OCI-LY1 (cell line): ENCODE measurements at regions not wholly inside any gene's neighbourhood (a gene's known extent, or its start where the extent isn't known, plus 50 kb on each side); places are given as distances from the start of the nearest gene placed in this dataset.

ENCODE experiments used
- H2AFZ ChIP-seq: fragments of 200-600 bp; sonication (generic), shearing (Covaris generic); 2 replicates; pipeline ENCODE4 v1.6.0; 2014; ENCODE audit warnings: antibody characterized with exemption, mild to moderate bottlenecking, low read length
- H3F3A ChIP-seq: fragments of 200-600 bp; sonication (generic), shearing (Covaris generic); 2 replicates; pipeline ENCODE4 v1.6.0; 2014; ENCODE audit warnings: mild to moderate bottlenecking, antibody characterized with exemption, low read length, moderate library complexity; ENCODE audit not compliant: insufficient read depth
- H3K27ac ChIP-seq: fragments of 200-600 bp; sonication (generic); 2 replicates; pipeline ENCODE4 v1.5.1; 2014; ENCODE audit warnings: low read length, mixed run types, mild to moderate bottlenecking, low read depth; ENCODE audit not compliant: poor library complexity, severe bottlenecking
- H3K27me3 ChIP-seq: fragments of 200-600 bp; sonication (generic); 2 replicates; pipeline ENCODE4 v1.6.0; 2014; ENCODE audit warnings: antibody characterized with exemption, mild to moderate bottlenecking, low read length, moderate library complexity; ENCODE audit not compliant: insufficient read depth
- H3K36me3 ChIP-seq: fragments of 200-600 bp; sonication (generic); 2 replicates; pipeline ENCODE4 v1.6.1; 2014; ENCODE audit warnings: mild to moderate bottlenecking, antibody characterized with exemption, low read length, moderate library complexity, mixed read lengths; ENCODE audit not compliant: insufficient read depth
- H3K4me1 ChIP-seq: fragments of 200-600 bp; sonication (generic); 2 replicates; pipeline ENCODE4 v1.5.1; 2014; ENCODE audit warnings: mild to moderate bottlenecking, low read length, moderate library complexity; ENCODE audit not compliant: insufficient read depth, severe bottlenecking
- H3K4me2 ChIP-seq: fragments of 200-600 bp; sonication (generic), shearing (Covaris generic); 2 replicates; pipeline ENCODE4 v1.6.1; 2014; ENCODE audit warnings: low read length
- H3K4me3 ChIP-seq: fragments of 200-600 bp; sonication (generic); 2 replicates; pipeline ENCODE4 v1.5.1; 2014; ENCODE audit warnings: low read length, low read depth, mild to moderate bottlenecking, mixed read lengths; ENCODE audit not compliant: poor library complexity, severe bottlenecking
- H3K79me2 ChIP-seq: fragments of 200-600 bp; shearing (Covaris generic); 2 replicates; pipeline ENCODE4 v1.6.1; 2016; ENCODE audit warnings: mixed run types, low read length, mixed read lengths; ENCODE audit not compliant: insufficient read depth
- H3K9ac ChIP-seq: fragments of 200-600 bp; sonication (generic), shearing (Covaris generic); 2 replicates; pipeline ENCODE4 v1.6.1; 2014; ENCODE audit warnings: mild to moderate bottlenecking, low read length, mixed read lengths
- H3K9me2 ChIP-seq: fragments of 200-600 bp; sonication (generic), shearing (Covaris generic); 2 replicates; pipeline ENCODE4 v1.6.1; 2014; ENCODE audit warnings: low read depth, mild to moderate bottlenecking, low read length, mixed read lengths
- H3K9me3 ChIP-seq: fragments of 200-600 bp; shearing (Covaris generic); 2 replicates; pipeline ENCODE4 v1.6.1; 2014; ENCODE audit warnings: low read length, mixed read lengths
- H4K20me1 ChIP-seq: fragments of 200-600 bp; sonication (generic), shearing (Covaris generic); 2 replicates; pipeline ENCODE4 v1.6.0; 2016; ENCODE audit warnings: mild to moderate bottlenecking, low read length; ENCODE audit not compliant: insufficient read depth
- CTCF ChIP-seq: fragments of 200-600 bp; sonication (generic), shearing (Covaris generic); IDR thresholded peaks from 2 replicates; pipeline ENCODE4 v1.5.1; 2017; ENCODE audit warnings: mild to moderate bottlenecking, antibody characterized with exemption, low read length, moderate library complexity, mixed read lengths
- EZH2 ChIP-seq: fragments of 200-600 bp; sonication (generic), shearing (Covaris generic); IDR thresholded peaks from 2 replicates; pipeline ENCODE4 v1.8.0; 2017; ENCODE audit warnings: borderline replicate concordance, mixed run types, mild to moderate bottlenecking, antibody characterized with exemption, low read length, moderate library complexity, mixed read lengths

- H3K9me3 ChIP-seq = no peaks in the 10 kb centered on the region
- no peaks in the 10 kb centered on the region for H3K9me2 ChIP-seq
- H3K79me2 ChIP-seq = no peaks in the 10 kb centered on the region
- H2AFZ ChIP-seq = no peak overlapping the region
- H4K20me1 ChIP-seq = no peaks in the 10 kb centered on the region
- H3K27ac ChIP-seq = no peak overlapping the region
- no peak overlapping the region for H3K4me3 ChIP-seq
- no peak overlapping the region for H3K4me2 ChIP-seq
- H3K4me1 ChIP-seq = no peaks in the 10 kb centered on the region
- no peak overlapping the region for H3K9ac ChIP-seq
- no peak for TF ChIP-seq EZH2
- TF ChIP-seq CTCF = no peak
- H3K27me3 ChIP-seq = no peaks in the 10 kb centered on the region
- no peaks in the 10 kb centered on the region for H3F3A ChIP-seq
- H3K36me3 ChIP-seq = no peaks in the 10 kb centered on the region
These were observed 907.8 kb downstream of the NTRK3 start for GRCh38 chr15:87348746-87349145.

- H3K4me2 ChIP-seq = no peak overlapping the region
- H3K79me2 ChIP-seq = no peaks in the 10 kb centered on the region
- no peak overlapping the region for H3K9ac ChIP-seq
- H3K9me2 ChIP-seq = no peaks in the 10 kb centered on the region
- no peak overlapping the region for H3K4me3 ChIP-seq
- H4K20me1 ChIP-seq = no peaks in the 10 kb centered on the region
- no peaks in the 10 kb centered on the region for H3K36me3 ChIP-seq
- H3F3A ChIP-seq = no peaks in the 10 kb centered on the region
- no peak for TF ChIP-seq EZH2
- TF ChIP-seq CTCF = no peak
- no peak overlapping the region for H2AFZ ChIP-seq
- no peak overlapping the region for H3K27ac ChIP-seq
- no peaks in the 10 kb centered on the region for H3K4me1 ChIP-seq
- no peaks in the 10 kb centered on the region for H3K27me3 ChIP-seq
- H3K9me3 ChIP-seq = no peaks in the 10 kb centered on the region
These were observed 908.6 kb downstream of the NTRK3 start for GRCh38 chr15:87347806-87348515.

GRCh38 chr15:87345961-87346360 is 910.6 kb downstream of the NTRK3 start:
- Histone ChIP-seq H3K4me1 (no peaks in the 10 kb centered on the region), H3F3A (no peaks in the 10 kb centered on the region), H3K36me3 (no peaks in the 10 kb centered on the region), H3K9me3 (no peaks in the 10 kb centered on the region), H3K4me3 (no peak overlapping the region), H3K27ac (no peak overlapping the region), H3K9me2 (no peaks in the 10 kb centered on the region), H3K27me3 (no peaks in the 10 kb centered on the region), H3K4me2 (no peak overlapping the region), H3K9ac (no peak overlapping the region), H2AFZ (no peak overlapping the region), H4K20me1 (no peaks in the 10 kb centered on the region), H3K79me2 (no peaks in the 10 kb centered on the region)
- TF ChIP-seq CTCF (no peak), EZH2 (no peak)
